ENCODE measurements at regions not wholly inside any gene's neighbourhood (a gene's known extent, or its start where the extent isn't known, plus 50 kb on each side); places are given as distances from the start of the nearest gene placed in this dataset.

DNA sequence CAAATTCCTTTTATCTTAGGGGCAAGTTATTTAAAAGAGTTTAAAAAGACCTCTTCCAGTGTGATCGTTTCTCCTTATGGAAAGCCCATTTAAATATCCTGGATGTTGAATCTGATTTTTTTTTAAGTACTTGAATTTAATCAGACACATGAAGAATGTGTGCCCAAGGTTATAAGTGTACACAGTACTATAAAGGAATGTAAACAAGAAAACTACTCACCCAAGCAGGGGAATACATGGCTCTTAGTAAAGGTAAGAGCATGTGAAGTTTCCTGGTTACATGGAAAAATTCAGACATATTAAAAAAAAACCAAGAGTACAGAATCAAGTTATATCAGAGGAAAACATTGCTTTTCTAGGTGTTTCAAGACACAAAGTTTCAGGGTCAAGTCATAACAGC is 546.9 kb downstream of the MATN1 start:
- Histone ChIP-seq H3K36me3 (ENCODE audit: control insufficient read depth, low read length) (no peaks in the 10 kb centered on the region), H3K27ac (ENCODE audit: low read depth, low read length) (no peak overlapping the region), H3K9me2 (replicated peaks; ENCODE audit: control insufficient read depth, low read length) (no peaks in the 10 kb centered on the region), H3K4me3 (ENCODE audit: low read length) (no peak overlapping the region), H3F3A (ENCODE audit: control insufficient read depth, insufficient read depth) (no peaks in the 10 kb centered on the region), H4K20me1 (ENCODE audit: control insufficient read depth, insufficient read depth, low read depth, low read length) (no peaks in the 10 kb centered on the region), H3K4me2 (ENCODE audit: low read length) (no peak overlapping the region), H3K27me3 (ENCODE audit: control insufficient read depth, low read length) (peaks cover 7% of the 10 kb centered on the region), H3K79me2 (ENCODE audit: control insufficient read depth, low read length) (no peaks in the 10 kb centered on the region), H3K9me3 (ENCODE audit: control insufficient read depth, insufficient read depth, low read length) (no peaks in the 10 kb centered on the region), H3K4me1 (ENCODE audit: control insufficient read depth, low read length) (no peaks in the 10 kb centered on the region)
- TF ChIP-seq, protein P1, sequence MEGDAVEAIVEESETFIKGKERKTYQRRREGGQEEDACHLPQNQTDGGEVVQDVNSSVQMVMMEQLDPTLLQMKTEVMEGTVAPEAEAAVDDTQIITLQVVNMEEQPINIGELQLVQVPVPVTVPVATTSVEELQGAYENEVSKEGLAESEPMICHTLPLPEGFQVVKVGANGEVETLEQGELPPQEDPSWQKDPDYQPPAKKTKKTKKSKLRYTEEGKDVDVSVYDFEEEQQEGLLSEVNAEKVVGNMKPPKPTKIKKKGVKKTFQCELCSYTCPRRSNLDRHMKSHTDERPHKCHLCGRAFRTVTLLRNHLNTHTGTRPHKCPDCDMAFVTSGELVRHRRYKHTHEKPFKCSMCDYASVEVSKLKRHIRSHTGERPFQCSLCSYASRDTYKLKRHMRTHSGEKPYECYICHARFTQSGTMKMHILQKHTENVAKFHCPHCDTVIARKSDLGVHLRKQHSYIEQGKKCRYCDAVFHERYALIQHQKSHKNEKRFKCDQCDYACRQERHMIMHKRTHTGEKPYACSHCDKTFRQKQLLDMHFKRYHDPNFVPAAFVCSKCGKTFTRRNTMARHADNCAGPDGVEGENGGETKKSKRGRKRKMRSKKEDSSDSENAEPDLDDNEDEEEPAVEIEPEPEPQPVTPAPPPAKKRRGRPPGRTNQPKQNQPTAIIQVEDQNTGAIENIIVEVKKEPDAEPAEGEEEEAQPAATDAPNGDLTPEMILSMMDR (IDR thresholded peaks at IDR 0.05; ENCODE audit: low read depth, low read length, poor library complexity, severe bottlenecking): no peak
- TF ChIP-seq EZH2phosphoT487 (IDR thresholded peaks at IDR 0.05; ENCODE audit: borderline replicate concordance, low read length): no peak

DNA sequence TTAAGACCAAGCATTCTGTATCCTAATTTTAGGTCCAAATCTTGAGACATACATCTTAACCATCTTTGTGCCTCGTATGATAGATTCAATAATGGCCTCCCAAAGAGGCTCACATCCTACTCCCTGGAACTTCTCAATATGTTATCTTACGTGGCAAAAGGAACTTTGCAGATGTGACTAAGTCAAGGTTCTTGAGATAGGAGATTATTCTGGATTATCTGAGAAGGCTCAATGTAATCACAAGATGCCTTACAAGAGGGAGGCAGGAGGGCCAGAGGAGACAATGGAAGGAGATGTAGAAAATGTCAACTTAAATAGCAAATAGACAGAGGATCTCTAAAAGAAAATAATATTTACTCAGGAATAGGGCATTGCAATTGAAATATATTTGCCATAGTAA is 548.9 kb downstream of the MATN1 start:
- Histone ChIP-seq H3K27ac (ENCODE audit: low read depth, low read length) (no peak overlapping the region), H3K79me2 (ENCODE audit: control insufficient read depth, low read length) (no peaks in the 10 kb centered on the region), H3K4me3 (ENCODE audit: low read length) (no peak overlapping the region), H3K27me3 (ENCODE audit: control insufficient read depth, low read length) (peaks cover 7% of the 10 kb centered on the region), H3K36me3 (ENCODE audit: control insufficient read depth, low read length) (no peaks in the 10 kb centered on the region), H4K20me1 (ENCODE audit: control insufficient read depth, insufficient read depth, low read depth, low read length) (no peaks in the 10 kb centered on the region), H3K9me2 (replicated peaks; ENCODE audit: control insufficient read depth, low read length) (no peaks in the 10 kb centered on the region), H3F3A (ENCODE audit: control insufficient read depth, insufficient read depth) (no peaks in the 10 kb centered on the region), H3K9me3 (ENCODE audit: control insufficient read depth, insufficient read depth, low read length) (no peaks in the 10 kb centered on the region), H3K4me1 (ENCODE audit: control insufficient read depth, low read length) (no peaks in the 10 kb centered on the region), H3K4me2 (ENCODE audit: low read length) (no peak overlapping the region)
- TF ChIP-seq, protein P1 (IDR thresholded peaks at IDR 0.05; ENCODE audit: low read depth, low read length, poor library complexity, severe bottlenecking): no peak
- no peak for TF ChIP-seq EZH2phosphoT487 (IDR thresholded peaks at IDR 0.05; ENCODE audit: borderline replicate concordance, low read length)

DNA sequence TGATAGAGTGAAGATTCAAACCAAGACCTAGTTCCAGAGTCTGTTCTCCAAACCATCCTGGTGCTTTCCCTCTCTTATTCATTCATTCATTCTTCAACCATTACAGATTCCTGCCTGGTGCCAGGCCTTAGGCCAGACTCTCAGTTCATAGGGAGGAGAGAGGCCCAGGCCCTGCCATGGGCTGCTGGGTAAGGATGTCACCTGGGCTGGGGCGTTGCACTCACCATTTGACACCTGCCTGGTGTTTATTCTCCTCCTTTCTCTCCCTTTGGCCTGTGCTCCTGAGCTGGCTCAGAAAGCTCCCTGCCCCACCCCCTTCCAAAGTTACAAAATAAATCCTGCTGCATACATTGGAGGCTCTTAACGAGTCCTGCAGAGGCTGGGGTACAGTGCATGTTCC is 549.8 kb downstream of the MATN1 start:
- Histone ChIP-seq H3K4me1 (ENCODE audit: control insufficient read depth, low read length) (no peaks in the 10 kb centered on the region), H3K4me3 (ENCODE audit: low read length) (no peak overlapping the region), H3K9me2 (replicated peaks; ENCODE audit: control insufficient read depth, low read length) (no peaks in the 10 kb centered on the region), H3K9me3 (ENCODE audit: control insufficient read depth, insufficient read depth, low read length) (no peaks in the 10 kb centered on the region), H3K4me2 (ENCODE audit: low read length) (no peak overlapping the region), H3K27me3 (ENCODE audit: control insufficient read depth, low read length) (peaks cover 7% of the 10 kb centered on the region), H3F3A (ENCODE audit: control insufficient read depth, insufficient read depth) (no peaks in the 10 kb centered on the region), H3K36me3 (ENCODE audit: control insufficient read depth, low read length) (no peaks in the 10 kb centered on the region), H3K79me2 (ENCODE audit: control insufficient read depth, low read length) (no peaks in the 10 kb centered on the region), H4K20me1 (ENCODE audit: control insufficient read depth, insufficient read depth, low read depth, low read length) (no peaks in the 10 kb centered on the region), H3K27ac (ENCODE audit: low read depth, low read length) (no peak overlapping the region)
- no peak for TF ChIP-seq EZH2phosphoT487 (IDR thresholded peaks at IDR 0.05; ENCODE audit: borderline replicate concordance, low read length)
- TF ChIP-seq, protein P1 (IDR thresholded peaks at IDR 0.05; ENCODE audit: low read depth, low read length, poor library complexity, severe bottlenecking): no peak

DNA sequence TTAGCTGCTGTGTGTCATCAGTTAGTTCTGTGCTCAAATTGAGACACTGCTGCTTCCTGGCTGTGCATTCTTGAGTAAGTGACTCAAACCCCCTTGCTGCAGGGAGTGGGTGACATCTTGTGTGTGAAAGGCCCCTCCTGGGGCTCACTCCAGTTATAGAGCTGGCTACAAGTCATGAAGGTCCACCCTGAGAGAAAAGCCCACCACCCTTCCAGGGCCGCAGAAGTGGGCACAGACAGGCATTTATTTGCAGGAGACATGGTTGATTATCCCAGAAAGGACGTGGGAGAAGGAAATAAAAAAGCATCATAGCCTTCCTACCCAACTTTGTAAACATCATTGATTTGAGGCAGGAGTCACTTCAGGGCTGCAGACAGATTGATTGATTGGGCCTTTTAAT is 550.6 kb downstream of the MATN1 start:
- Histone ChIP-seq H3K36me3 (ENCODE audit: control insufficient read depth, low read length) (no peaks in the 10 kb centered on the region), H3K9me3 (ENCODE audit: control insufficient read depth, insufficient read depth, low read length) (no peaks in the 10 kb centered on the region), H3K4me2 (ENCODE audit: low read length) (no peak overlapping the region), H3K9me2 (replicated peaks; ENCODE audit: control insufficient read depth, low read length) (no peaks in the 10 kb centered on the region), H3K27ac (ENCODE audit: low read depth, low read length) (no peak overlapping the region), H3F3A (ENCODE audit: control insufficient read depth, insufficient read depth) (no peaks in the 10 kb centered on the region), H3K4me3 (ENCODE audit: low read length) (no peak overlapping the region), H3K79me2 (ENCODE audit: control insufficient read depth, low read length) (no peaks in the 10 kb centered on the region), H4K20me1 (ENCODE audit: control insufficient read depth, insufficient read depth, low read depth, low read length) (no peaks in the 10 kb centered on the region), H3K27me3 (ENCODE audit: control insufficient read depth, low read length) (peaks cover 7% of the 10 kb centered on the region), H3K4me1 (ENCODE audit: control insufficient read depth, low read length) (no peaks in the 10 kb centered on the region)
- TF ChIP-seq, protein P1 (IDR thresholded peaks at IDR 0.05; ENCODE audit: low read depth, low read length, poor library complexity, severe bottlenecking): no peak
- TF ChIP-seq EZH2phosphoT487 (IDR thresholded peaks at IDR 0.05; ENCODE audit: borderline replicate concordance, low read length): no peak
